HEK293 (cell line): ENCODE measurements at regions not wholly inside any gene's neighbourhood (a gene's known extent, or its start where the extent isn't known, plus 50 kb on each side); places are given as distances from the start of the nearest gene placed in this dataset.
"Not testable (repeated sequence)": the region's sequence is repeated elsewhere in the genome, so short reads cannot be mapped to it uniquely, and the experiment has no call there.

Experiments used
- CTCF ChIA-PET: fragments of 350-600 bp; formaldehyde crosslinking; extraction: SDS; loops from one replicate; lab custom pipeline; 2021; ENCODE audit warnings: antibody characterized with exemption; lab: Yijun Ruan, JAX
- POLR2A ChIA-PET: fragments of 300-600 bp; formaldehyde crosslinking; extraction: SDS; loops from one replicate; lab custom pipeline; 2020; ENCODE audit warnings: antibody characterized with exemption, inconsistent platforms; lab: Yijun Ruan, JAX
- H3K27ac ChIP-seq: fragments of 200-500 bp; sonication (Bioruptor generic); 2 replicates; pipeline ENCODE4 v1.5.1; 2014; ENCODE audit warnings: low read depth, low read length, control low read depth, inconsistent platforms; ENCODE audit errors: extremely low read depth
- H3K36me3 ChIP-seq, 2 experiments: fragments of 200-500 bp in 1 of 2; sonication (Bioruptor generic) in 1 of 2; 1 replicate in 1 of 2; 2 replicates in 1 of 2; pipeline ENCODE4 v1.5.1; 2014 to 2017; ENCODE audit warnings: inconsistent platforms in 2 of 2, low read length in 2 of 2; ENCODE audit not compliant: control insufficient read depth in 2 of 2, insufficient read depth in 1 of 2
- H3K4me1 ChIP-seq: fragments of 200-500 bp; sonication (Bioruptor generic); 2 replicates; pipeline ENCODE4 v1.5.1; 2014; ENCODE audit warnings: mild to moderate bottlenecking, low read length, inconsistent platforms; ENCODE audit not compliant: control insufficient read depth, insufficient read depth
- H3K4me3 ChIP-seq: 2 replicates; pipeline ENCODE4 v1.5.1; 2011; ENCODE audit warnings: low read depth, mild to moderate bottlenecking, control low read depth, low read length, moderate library complexity
- H3K9me3 ChIP-seq: fragments of 200-500 bp; sonication (Bioruptor generic); 2 replicates; pipeline ENCODE4 v1.5.1; 2014; ENCODE audit warnings: low read depth, low read length, inconsistent platforms; ENCODE audit not compliant: control insufficient read depth, insufficient read depth
- HOXA7 ChIP-seq: sonication (generic); formaldehyde crosslinking; IDR thresholded peaks from 2 replicates; pipeline ENCODE4 v1.8.1; 2022; ENCODE audit warnings: missing genetic modification reagents, borderline replicate concordance
- SCRT2 ChIP-seq: fragments of 450-650 bp; formaldehyde crosslinking; IDR thresholded peaks from 2 replicates; pipeline ENCODE4 v1.5.1; 2016; ENCODE audit warnings: missing biosample characterization, missing genetic modification characterization
- SETDB1 ChIP-seq: IDR thresholded peaks from one replicate; pipeline ENCODE4 v1.6.1; 2017; ENCODE audit warnings: mild to moderate bottlenecking, low read length, moderate library complexity, mixed read lengths; ENCODE audit not compliant: insufficient read length
- ZNF138 ChIP-seq: fragments of 450-650 bp; formaldehyde crosslinking; IDR thresholded peaks from 2 replicates; pipeline ENCODE4 v1.5.1; 2016; ENCODE audit warnings: missing biosample characterization, missing genetic modification characterization, borderline replicate concordance
- ZNF214 ChIP-seq: fragments of 450-650 bp; formaldehyde crosslinking; IDR thresholded peaks from 2 replicates; pipeline ENCODE4 v1.5.1; 2017; ENCODE audit warnings: missing biosample characterization, mild to moderate bottlenecking, missing genetic modification characterization, borderline replicate concordance
- ZNF248 ChIP-seq: fragments of 450-650 bp; formaldehyde crosslinking; IDR thresholded peaks from 2 replicates; pipeline ENCODE4 v1.5.1; 2017; ENCODE audit warnings: missing biosample characterization, missing genetic modification characterization
- ZNF311 ChIP-seq: fragments of 450-650 bp; formaldehyde crosslinking; IDR thresholded peaks from 2 replicates; pipeline ENCODE4 v1.5.1; 2017; ENCODE audit warnings: missing biosample characterization, missing genetic modification characterization, borderline replicate concordance
- ZNF366 ChIP-seq: fragments of 450-650 bp; formaldehyde crosslinking; conservative IDR thresholded peaks from 2 replicates; pipeline ENCODE4 v1.5.1; 2016; ENCODE audit warnings: missing biosample characterization, missing genetic modification characterization
- ZNF37A ChIP-seq: fragments of 450-650 bp; IDR thresholded peaks from 2 replicates; pipeline ENCODE4 v1.5.1; 2018; ENCODE audit warnings: missing biosample characterization, missing genetic modification characterization
- ZNF571 ChIP-seq: fragments of 450-650 bp; formaldehyde crosslinking; IDR thresholded peaks from 2 replicates; pipeline ENCODE4 v1.5.0; 2017; ENCODE audit warnings: missing biosample characterization, missing genetic modification characterization
- ZNF621 ChIP-seq: fragments of 450-650 bp; formaldehyde crosslinking; IDR thresholded peaks from 2 replicates; pipeline ENCODE4 v1.5.1; 2017; ENCODE audit warnings: missing biosample characterization, missing genetic modification characterization
- ZSCAN30 ChIP-seq: fragments of 450-650 bp; IDR thresholded peaks from 2 replicates; pipeline ENCODE4 v1.5.1; 2018; ENCODE audit warnings: missing biosample characterization, mild to moderate bottlenecking, missing genetic modification characterization, moderate library complexity
- TF ChIP-seq, protein P1 (sequence below): fragments of 450-650 bp; formaldehyde crosslinking; IDR thresholded peaks from 2 replicates; pipeline ENCODE4 v1.5.1; 2016; ENCODE audit warnings: missing biosample characterization, missing genetic modification characterization, borderline replicate concordance
- TF ChIP-seq, protein P2 (sequence below): fragments of 450-650 bp; formaldehyde crosslinking; IDR thresholded peaks from 2 replicates; pipeline ENCODE4 v1.5.1; 2016; ENCODE audit warnings: missing biosample characterization, missing genetic modification characterization

DNA sequence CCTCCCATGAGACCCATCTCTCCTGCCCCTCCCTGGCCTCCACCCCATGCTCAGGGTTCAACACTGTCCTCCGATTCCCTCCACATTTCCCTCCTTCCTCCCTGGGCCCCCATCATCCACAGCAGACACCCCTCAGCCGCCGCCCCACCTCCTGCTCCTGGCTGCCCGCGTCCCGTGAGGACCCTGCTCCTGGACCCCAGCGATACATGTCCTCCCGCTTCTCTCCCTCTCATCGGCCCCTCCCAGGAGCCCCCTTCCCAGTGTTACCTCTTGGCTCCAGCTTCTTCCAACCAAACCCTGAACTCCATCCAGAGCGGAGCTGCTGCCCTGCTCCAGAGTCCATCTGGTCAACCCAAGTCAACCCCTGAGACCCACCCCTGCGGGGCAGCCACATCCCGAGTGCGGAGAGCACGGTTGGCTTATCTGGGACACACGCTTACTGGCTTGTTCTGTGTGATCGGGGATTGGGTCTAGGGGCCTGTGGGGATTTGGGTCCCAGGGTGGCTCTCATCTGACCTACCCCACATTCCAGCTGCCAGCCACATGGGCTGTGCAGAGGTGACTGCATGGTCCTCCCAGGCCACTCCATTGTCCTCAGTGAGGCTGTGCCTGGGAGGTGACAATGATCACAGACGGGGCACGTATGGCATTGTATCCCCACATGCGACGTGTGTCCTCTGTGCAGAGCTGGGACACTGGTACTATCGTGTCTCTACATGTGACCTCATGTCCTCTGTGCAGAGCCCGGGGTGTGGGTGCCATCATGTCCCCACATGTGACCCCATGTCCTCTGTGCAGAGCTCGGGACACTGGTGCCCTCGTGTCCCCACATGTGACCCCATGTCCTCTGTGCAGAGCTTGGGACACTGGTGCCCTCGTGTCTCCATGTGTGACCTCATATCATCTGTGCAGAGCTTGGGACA, 333.6 kb downstream of the ADGRD1 start:
- CTCF ChIA-PET, result interaction anchor here (0.6 kb wide), 1 partner anchor 268 kb away, joined by 3 read pairs; no protein-coding TSS in a partner anchor
- H3K4me1 ChIP-seq, result no peaks in the 10 kb centered on the region
- TF ChIP-seq ZNF366 (tag by site-specific recombination) (no peak), ZNF37A (tag by site-specific recombination) (no peak), ZNF621 (tag by site-specific recombination) (no peak), ZNF571 (tag by site-specific recombination) (no peak), ZNF214 (no peak), ZNF138 (tag by site-specific recombination) (no peak), HOXA7 (CRISPR knock-in tag) (no peak), ZSCAN30 (no peak), SETDB1 (no peak), ZNF311 (tag by site-specific recombination) (no peak), ZNF248 (tag by site-specific recombination) (no peak)
- TF ChIP-seq, protein P1, sequence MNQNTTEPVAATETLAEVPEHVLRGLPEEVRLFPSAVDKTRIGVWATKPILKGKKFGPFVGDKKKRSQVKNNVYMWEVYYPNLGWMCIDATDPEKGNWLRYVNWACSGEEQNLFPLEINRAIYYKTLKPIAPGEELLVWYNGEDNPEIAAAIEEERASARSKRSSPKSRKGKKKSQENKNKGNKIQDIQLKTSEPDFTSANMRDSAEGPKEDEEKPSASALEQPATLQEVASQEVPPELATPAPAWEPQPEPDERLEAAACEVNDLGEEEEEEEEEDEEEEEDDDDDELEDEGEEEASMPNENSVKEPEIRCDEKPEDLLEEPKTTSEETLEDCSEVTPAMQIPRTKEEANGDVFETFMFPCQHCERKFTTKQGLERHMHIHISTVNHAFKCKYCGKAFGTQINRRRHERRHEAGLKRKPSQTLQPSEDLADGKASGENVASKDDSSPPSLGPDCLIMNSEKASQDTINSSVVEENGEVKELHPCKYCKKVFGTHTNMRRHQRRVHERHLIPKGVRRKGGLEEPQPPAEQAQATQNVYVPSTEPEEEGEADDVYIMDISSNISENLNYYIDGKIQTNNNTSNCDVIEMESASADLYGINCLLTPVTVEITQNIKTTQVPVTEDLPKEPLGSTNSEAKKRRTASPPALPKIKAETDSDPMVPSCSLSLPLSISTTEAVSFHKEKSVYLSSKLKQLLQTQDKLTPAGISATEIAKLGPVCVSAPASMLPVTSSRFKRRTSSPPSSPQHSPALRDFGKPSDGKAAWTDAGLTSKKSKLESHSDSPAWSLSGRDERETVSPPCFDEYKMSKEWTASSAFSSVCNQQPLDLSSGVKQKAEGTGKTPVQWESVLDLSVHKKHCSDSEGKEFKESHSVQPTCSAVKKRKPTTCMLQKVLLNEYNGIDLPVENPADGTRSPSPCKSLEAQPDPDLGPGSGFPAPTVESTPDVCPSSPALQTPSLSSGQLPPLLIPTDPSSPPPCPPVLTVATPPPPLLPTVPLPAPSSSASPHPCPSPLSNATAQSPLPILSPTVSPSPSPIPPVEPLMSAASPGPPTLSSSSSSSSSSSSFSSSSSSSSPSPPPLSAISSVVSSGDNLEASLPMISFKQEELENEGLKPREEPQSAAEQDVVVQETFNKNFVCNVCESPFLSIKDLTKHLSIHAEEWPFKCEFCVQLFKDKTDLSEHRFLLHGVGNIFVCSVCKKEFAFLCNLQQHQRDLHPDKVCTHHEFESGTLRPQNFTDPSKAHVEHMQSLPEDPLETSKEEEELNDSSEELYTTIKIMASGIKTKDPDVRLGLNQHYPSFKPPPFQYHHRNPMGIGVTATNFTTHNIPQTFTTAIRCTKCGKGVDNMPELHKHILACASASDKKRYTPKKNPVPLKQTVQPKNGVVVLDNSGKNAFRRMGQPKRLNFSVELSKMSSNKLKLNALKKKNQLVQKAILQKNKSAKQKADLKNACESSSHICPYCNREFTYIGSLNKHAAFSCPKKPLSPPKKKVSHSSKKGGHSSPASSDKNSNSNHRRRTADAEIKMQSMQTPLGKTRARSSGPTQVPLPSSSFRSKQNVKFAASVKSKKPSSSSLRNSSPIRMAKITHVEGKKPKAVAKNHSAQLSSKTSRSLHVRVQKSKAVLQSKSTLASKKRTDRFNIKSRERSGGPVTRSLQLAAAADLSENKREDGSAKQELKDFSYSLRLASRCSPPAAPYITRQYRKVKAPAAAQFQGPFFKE (tag by site-specific recombination), result no peak
- TF ChIP-seq, all 188 proteins: peak for 0
- Histone ChIP-seq H3K36me3 (no peaks in the 10 kb centered on the region), H3K27ac (no peak overlapping the region), H3K4me3 (no peak overlapping the region), H3K9me3 (no peaks in the 10 kb centered on the region)
- POLR2A ChIA-PET, result no interaction called here

DNA sequence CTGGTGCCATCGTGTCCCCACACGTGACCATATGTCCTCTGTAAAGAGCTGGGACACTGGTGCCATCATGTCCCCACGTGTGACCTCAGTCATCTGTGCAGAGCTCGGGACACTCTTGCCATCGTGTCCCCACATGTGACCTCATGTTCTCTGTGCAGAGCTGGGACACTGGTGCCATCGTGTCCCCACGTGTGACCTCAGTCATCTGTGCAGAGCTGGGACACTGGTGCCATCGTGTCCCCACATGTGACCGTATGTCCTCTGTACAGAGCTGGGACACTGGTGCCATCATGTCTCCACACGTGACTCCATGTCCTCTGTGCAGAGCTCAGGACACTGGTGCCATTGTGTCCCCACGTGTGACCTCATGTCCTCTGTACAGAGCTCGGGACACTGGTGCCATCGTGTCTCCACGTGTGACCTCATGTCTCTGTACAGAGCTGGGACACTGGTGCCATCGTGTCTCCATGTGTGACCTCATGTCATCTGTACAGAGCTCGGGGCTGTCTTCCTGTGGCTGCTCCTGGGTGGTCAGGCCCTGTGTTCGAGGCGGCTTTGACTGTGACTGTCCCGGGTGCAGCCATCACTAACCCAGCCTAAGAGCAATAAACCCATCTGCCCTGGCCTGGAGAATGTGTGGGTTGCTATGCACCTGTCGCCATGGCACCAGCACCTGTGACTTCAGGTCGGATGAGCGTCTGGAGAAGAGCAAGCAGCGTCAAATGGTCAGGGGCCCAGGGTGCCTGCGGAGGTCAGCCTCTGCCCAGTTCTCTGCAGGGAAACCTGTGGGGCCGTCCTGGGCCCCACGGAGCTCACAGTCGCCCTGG, 334.4 kb downstream of the ADGRD1 start:
- CTCF ChIA-PET, result interaction anchor here (0.6 kb wide), 1 partner anchor 269 kb away, joined by 3 read pairs; no protein-coding TSS in a partner anchor
- Histone ChIP-seq H3K27ac (no peak overlapping the region), H3K4me3 (no peak overlapping the region), H3K4me1 (no peaks in the 10 kb centered on the region), H3K9me3 (no peaks in the 10 kb centered on the region), H3K36me3 (no peaks in the 10 kb centered on the region)
- TF ChIP-seq, protein P2, sequence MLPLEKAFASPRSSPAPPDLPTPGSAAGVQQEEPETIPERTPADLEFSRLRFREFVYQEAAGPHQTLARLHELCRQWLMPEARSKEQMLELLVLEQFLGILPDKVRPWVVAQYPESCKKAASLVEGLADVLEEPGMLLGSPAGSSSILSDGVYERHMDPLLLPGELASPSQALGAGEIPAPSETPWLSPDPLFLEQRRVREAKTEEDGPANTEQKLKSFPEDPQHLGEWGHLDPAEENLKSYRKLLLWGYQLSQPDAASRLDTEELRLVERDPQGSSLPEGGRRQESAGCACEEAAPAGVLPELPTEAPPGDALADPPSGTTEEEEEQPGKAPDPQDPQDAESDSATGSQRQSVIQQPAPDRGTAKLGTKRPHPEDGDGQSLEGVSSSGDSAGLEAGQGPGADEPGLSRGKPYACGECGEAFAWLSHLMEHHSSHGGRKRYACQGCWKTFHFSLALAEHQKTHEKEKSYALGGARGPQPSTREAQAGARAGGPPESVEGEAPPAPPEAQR (tag by site-specific recombination), result no peak
- TF ChIP-seq SCRT2 (tag by site-specific recombination), result peak; percentile 83
- POLR2A ChIA-PET, result no interaction called here

DNA sequence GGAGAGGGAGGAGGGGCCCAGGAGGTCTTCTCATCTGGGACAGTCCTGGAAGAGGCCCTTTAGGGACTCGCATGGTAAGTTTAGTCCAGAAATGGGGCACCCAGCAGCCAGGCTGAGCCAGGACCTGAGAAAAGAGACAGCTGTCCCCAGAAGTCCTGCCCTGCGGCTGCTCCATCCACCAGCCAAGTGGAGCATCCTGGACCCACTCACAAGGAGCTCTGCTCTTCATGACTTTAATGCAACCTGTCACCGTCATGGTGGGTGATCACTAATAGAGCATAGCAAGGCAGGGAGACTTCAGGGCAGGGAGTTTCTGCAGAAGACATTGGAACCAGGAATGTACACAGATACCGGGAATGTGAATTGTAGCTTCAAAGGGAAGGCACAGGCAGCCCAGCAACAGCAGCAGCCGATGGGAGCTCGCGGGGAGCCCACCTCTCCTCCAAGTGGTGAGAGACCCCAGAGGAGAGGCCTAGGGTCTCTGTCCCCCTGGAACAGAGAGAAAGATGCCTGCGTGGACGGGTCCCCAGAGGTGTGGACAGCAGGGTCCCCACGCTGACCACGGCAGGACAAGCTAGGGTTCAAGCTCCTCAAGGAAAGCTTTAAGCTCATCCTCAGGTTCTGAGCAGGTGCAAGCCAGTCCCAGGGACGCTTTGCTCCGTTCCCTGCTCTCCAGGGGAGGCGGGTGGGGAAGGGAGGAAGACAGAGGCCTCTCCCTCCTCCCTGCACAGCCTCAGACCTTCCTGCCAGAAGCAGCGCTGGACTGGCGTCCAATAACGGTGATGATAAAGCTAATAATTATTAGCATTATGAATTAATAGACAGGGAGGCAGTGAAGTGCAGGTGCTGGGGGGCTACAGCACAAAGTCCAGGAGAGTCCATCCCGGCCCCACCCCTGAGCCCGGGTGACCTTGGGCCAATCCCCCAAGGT, 335.3 kb downstream of the ADGRD1 start:
- H3K4me1 ChIP-seq, H3K27ac ChIP-seq, H3K36me3 ChIP-seq, POLR2A ChIA-PET, H3K9me3 ChIP-seq, H3K4me3 ChIP-seq: not testable (repeated sequence)
- CTCF ChIA-PET, result interaction anchor here (0.7 kb wide), 1 partner anchor 373 kb away, joined by 3 read pairs; no protein-coding TSS in a partner anchor

DNA sequence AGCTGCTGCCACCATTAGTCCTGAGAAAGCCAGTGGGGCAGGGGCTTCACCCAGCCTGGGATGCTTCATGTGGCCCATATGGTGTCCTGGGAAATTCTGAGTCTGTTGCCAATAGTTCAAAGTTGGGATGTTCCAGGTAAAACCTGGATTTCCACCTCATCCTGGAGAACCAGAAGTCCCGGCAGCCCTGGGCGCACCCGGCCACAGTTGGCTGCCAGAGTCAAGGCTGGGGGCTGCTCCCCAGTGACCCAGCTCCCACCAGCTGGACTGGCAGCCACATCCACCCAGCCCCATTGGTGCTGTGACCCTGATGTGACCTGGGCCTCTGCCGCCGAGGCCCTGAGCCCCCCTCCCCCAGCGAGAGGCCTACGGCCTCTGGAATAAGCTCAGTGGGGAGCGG, 336.1 kb downstream of the ADGRD1 start:
- H3K27ac ChIP-seq, H3K4me3 ChIP-seq, H3K36me3 ChIP-seq, CTCF ChIA-PET, H3K9me3 ChIP-seq, POLR2A ChIA-PET, H3K4me1 ChIP-seq: not testable (repeated sequence)
